GM12878 (cell line): ENCODE measurements at regions not wholly inside any gene's neighbourhood (a gene's known extent, or its start where the extent isn't known, plus 50 kb on each side); places are given as distances from the start of the nearest gene placed in this dataset.

Source experiments
- ASH2L ChIP-seq: fragments of 300-600, 200-600 bp; sonication (generic); IDR thresholded peaks from 2 replicates; pipeline ENCODE4 v1.6.1; 2017; ENCODE audit warnings: low read depth, mild to moderate bottlenecking, borderline replicate concordance
- NBN ChIP-seq: fragments of 450-650 bp; IDR thresholded peaks from 2 replicates; pipeline ENCODE4 v1.6.1; 2016
- POLR2A ChIP-seq: IDR thresholded peaks from 2 replicates; pipeline ENCODE4 v1.6.1; 2011; ENCODE audit warnings: low read depth, mild to moderate bottlenecking, low read length
- TF ChIP-seq, protein P1 (sequence below): IDR thresholded peaks from 2 replicates; pipeline ENCODE4 v1.6.1; 2011; ENCODE audit warnings: low read depth, mild to moderate bottlenecking, low read length, moderate library complexity, borderline replicate concordance; ENCODE audit errors: extremely low read depth

DNA sequence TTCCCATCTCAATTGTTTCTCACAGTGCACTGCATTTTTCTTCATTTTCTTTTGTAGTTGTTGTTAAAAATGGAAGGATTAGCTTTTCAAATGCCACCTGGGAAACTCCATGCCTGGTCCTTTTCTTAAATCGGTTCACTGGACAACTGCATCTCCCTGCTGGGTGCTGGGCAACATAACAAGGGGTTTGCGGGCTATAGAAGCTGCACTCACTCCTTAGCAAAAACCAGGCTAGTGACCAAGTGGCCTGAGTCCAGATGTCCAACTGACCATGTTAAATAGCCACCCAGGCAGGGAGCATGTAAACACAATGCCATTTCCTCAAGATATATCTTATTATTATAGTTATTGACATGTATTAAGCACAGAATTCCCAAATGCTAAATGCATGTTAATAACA lies 264.9 kb downstream of the ICOS start:
- TF ChIP-seq, protein P1, sequence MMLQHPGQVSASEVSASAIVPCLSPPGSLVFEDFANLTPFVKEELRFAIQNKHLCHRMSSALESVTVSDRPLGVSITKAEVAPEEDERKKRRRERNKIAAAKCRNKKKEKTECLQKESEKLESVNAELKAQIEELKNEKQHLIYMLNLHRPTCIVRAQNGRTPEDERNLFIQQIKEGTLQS: no peak
- TF ChIP-seq ASH2L (no peak), POLR2A (no peak), NBN (no peak)
